ENCODE measurements at regions not wholly inside any gene's neighbourhood (a gene's known extent, or its start where the extent isn't known, plus 50 kb on each side); places are given as distances from the start of the nearest gene placed in this dataset.

DNA sequence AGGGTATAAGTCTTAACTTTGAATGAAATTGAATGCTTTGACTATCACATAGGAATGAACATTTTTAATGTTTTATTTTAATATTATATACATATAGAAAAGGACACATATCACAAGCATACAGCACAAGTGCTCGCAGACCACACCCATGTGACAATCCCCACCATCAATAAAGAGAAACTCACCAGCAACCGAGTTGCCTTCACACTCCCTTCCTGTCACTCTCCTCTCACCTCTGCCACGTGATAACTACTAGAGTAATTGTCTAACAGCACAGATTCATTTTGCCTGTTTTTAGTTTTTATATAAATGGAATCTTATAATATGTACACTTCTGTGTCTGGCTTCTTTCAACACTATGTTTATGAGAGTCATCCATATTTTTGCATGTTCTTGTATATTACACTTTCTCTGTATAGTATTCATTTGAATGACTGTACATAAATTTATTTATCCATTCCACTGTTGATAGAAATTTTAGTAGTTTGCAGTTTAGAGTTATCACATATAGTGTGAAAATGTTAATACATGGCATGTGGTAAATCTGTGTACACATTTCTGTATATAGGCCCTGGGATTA lies 304.9 kb upstream of the DUSP10 start:
- H3K4me3 ChIP-seq (ENCODE audit: low read depth, low read length): no peak overlapping the region

DNA sequence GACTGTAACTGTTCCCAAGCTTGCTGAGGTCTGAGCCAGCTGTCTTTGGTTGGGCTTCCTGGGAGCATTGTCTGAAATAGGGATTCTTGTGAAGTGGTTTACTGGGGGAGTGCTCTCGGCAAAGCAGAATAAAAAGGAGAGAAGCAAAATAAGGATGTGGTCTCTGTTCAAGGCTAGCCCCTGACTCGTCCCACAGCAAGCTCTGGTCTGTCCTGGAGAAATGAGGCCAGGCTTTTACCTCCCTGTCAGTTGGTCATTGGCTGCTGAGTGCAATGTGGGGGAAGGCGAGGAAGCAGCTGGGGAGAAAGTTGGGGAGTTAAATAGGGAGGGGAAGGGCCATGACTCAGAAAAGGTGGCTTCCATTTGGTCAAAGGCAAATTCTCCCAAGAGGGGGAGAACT lies 303.9 kb upstream of the DUSP10 start:
- no peak overlapping the region for H3K4me3 ChIP-seq (ENCODE audit: low read depth, low read length)

- H3K4me3 ChIP-seq (ENCODE audit: low read depth, low read length): no peak overlapping the region
Measured at GRCh38 chr1:222045236-222045635, 303.3 kb upstream of the DUSP10 start.

DNA sequence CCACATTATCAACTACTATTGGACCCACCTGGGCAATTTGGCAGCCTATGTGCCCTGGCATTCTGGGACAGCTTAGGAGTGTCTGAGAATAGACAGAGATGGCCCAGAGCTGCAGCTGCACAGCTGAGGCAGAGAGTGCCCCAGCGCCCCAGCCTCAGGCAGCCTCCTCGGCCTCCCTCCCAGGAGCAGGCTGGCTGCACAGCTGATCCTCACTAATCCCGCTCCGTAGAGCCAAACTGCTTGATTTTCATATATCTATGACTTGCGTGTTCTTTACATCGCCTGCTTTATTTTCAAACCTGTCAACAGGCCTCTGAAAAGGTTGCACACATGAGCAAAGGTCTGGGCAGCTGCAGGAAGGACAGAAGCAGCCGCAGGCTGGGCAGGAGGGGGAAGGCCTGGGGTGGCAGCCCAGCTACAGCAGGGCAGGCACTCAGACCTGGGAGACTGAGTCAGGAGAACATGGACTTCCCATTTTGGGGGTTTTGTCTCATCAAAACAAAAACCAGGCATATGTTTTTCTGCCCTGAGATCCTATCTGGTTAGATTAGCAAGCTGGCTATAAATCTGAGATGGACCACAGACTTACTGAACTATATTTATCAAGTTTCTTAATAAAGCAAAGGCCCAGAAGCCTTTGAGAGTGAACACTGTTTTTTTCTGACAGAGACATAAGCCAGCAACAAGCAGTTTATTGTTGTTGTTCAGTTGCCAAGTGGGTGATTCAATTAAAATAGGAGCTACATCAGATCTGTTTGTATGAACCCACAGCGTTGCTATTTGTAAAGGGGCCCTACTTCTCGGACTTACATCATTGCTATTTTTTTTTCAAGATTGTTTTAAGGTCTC lies 301.8 kb upstream of the DUSP10 start:
- H3K4me3 ChIP-seq (ENCODE audit: low read depth, low read length): no peak overlapping the region

- H3K4me3 ChIP-seq (ENCODE audit: low read depth, low read length): no peak overlapping the region
Measured at GRCh38 chr1:222042120-222042519, 300.2 kb upstream of the DUSP10 start.

DNA sequence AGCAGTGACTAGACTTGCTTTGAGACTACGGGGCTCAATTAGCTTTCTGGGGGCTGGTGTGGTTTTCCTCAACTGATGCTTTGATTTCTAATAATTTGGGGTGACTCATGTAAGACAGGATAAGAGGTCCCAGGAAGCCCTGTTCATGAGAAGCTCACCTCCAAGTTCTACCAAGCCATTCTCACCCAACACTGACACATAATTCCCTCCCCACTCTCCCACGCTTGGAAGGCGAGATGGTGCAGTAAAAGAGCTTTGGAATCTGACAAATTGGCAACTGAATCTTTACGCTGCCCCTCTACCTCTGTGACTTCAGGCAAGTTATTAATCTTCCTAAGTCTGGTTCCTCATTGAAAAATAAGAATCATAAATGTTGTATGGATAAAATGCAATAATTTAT lies 299.1 kb upstream of the DUSP10 start:
- no peak overlapping the region for H3K4me3 ChIP-seq (ENCODE audit: low read depth, low read length)

- H3K4me3 ChIP-seq (ENCODE audit: low read depth, low read length): no peak overlapping the region
Measured at GRCh38 chr1:222040121-222040805, 298.4 kb upstream of the DUSP10 start.

DNA sequence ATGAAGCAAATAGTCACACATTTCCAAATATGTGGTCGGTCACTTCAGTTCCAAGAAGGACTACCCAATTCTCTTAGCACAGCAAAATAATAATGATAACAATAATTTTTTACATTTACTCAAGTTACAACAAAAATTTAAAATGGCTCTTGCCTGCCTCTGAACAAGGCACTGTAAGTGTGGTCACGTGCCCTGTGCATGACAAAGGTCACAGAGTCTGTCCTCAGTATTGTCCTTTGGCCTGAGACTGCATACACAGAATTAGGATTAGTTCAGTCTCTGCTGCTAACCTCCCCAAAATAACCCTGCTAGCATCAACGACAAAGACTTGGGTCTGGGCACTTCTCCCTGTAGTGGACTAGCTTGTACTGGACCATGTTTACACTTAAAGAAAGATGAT lies 297.1 kb upstream of the DUSP10 start:
- no peak overlapping the region for H3K4me3 ChIP-seq (ENCODE audit: low read depth, low read length)

DNA sequence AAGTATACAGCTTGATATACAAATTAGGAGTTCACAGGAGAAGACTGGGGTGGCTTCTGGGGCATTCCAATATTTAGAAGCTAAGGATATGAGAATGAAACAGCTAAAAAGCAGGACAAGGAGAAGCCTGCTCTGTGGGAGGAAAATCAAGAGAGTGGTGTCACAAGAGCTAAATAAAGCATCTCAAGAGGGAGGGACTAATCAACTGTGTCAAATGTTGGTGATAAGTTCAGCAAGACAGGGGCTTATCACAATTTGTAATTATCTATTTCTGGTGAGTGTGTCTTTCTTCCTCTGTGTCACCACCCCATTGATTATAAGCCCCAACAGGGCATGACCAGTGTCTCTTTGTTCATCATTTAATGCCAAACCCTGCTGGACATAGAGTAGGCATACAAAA lies 295.8 kb upstream of the DUSP10 start:
- H3K4me3 ChIP-seq (ENCODE audit: low read depth, low read length): no peak overlapping the region

- H3K4me3 ChIP-seq (ENCODE audit: low read depth, low read length): no peak overlapping the region
Measured at GRCh38 chr1:222034790-222035189, 292.9 kb upstream of the DUSP10 start.

DNA sequence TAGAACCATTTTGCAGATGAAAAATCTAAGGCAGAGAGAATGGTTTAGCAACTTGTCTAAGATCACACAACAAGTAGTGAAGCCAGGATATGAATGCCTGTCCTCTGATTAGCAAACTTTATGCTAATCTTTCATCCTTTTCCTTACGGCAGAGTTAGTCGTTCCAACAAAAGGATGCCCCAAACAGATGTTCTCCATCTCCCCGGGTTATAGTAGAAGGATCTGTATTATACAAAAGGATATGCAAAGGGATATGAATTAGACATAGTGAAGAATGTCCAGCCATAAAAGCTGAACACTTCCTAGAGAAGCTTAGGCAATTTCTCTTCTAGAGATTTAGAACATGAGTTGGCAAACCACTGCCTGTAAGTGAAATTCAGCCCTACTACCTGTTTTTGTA lies 291.6 kb upstream of the DUSP10 start:
- no peak overlapping the region for H3K4me3 ChIP-seq (ENCODE audit: low read depth, low read length)

- no peak overlapping the region for H3K4me3 ChIP-seq (ENCODE audit: low read depth, low read length)
Measured at GRCh38 chr1:222031318-222031717, 289.4 kb upstream of the DUSP10 start.

GRCh38 chr1:222028676-222029075 lies 286.8 kb upstream of the DUSP10 start:
- H3K4me3 ChIP-seq (ENCODE audit: low read depth, low read length): no peak overlapping the region

DNA sequence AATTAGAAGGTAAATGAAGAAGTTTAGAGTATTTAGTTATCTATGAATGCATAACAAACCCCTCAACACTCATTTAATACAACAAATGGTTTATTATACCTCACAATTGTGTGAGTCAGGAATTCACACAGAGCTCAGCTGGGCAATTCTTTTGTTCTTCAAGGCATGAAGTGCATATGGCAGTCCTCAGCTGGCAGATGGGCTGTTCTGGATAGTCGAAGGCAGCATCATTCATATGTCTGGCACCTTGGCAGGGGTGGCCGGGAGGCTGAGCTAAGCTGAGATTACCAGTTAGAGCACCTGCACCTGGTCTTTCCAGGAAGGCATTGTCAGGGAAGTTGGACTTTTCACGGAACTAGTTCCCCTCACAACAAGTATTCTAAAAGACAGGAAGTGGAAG lies 286.2 kb upstream of the DUSP10 start:
- no peak overlapping the region for H3K4me3 ChIP-seq (ENCODE audit: low read depth, low read length)

GRCh38 chr1:222026280-222026679 lies 284.4 kb upstream of the DUSP10 start:
- no peak overlapping the region for H3K4me3 ChIP-seq (ENCODE audit: low read depth, low read length)

- H3K4me3 ChIP-seq (ENCODE audit: low read depth, low read length): no peak overlapping the region
Measured at GRCh38 chr1:222023025-222023424, 281.1 kb upstream of the DUSP10 start.

- H3K4me3 ChIP-seq (ENCODE audit: low read depth, low read length): no peak overlapping the region
Measured at GRCh38 chr1:222021129-222021528, 279.2 kb upstream of the DUSP10 start.

- no peak overlapping the region for H3K4me3 ChIP-seq (ENCODE audit: low read depth, low read length)
Measured at GRCh38 chr1:222020553-222020952, 278.7 kb upstream of the DUSP10 start.

DNA sequence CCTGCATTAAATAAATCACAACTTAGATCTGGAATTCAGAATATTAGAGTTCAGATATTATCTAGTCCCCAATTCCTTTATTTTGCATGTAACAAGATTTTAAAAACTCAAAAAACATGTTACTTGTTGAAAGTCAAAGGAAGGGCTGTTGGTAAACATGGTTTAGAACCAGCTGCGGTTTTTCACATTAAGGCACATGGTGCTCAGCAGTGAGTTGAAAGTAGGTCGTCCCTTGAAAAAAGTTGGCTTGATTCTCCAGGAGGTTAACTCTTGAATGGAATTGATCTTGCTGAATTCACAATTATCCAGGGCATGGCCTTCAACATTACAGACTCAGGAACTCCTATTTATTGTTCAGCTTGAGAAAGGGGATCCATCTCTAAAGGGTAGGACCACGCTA lies 277.1 kb upstream of the DUSP10 start:
- no peak overlapping the region for H3K4me3 ChIP-seq (ENCODE audit: low read depth, low read length)

DNA sequence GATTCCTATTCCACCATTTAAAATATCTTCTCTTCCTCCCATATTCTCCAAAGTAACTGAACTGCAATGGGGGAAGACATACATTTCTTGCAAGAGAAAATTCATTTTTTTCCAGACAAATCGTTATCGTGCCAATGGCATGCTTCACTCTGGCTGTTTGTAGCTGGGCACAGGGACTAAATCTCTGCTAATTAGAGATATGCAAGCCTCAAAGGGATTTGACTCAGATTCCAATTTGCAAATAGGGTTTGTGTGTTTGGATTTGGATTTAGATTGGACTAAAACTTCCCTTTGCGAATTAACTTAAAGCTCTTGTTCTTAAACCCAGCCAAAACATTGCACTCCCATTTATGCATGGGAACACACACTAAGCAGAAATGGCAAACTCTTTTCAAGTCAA lies 276.2 kb upstream of the DUSP10 start:
- no peak overlapping the region for H3K4me3 ChIP-seq (ENCODE audit: low read depth, low read length)

DNA sequence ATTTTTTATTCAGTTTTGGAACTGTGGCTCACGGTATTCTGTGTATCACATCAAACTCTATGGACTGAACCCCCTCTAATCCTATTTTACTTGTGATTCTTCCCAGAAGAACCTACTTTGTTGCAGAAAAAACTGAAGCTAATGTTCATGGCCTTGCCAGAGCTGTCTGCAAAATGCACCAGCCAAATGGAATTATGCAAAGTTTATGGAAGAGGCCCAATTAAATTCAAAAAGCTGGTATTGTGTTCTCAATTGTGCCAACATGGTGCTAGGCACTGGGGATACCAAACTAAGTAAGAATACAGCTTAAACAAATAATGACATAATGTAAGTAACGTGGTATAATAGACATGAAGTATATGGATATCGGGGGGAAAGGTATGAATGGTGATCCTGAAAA lies 273.8 kb upstream of the DUSP10 start:
- H3K4me3 ChIP-seq (ENCODE audit: low read depth, low read length): no peak overlapping the region

DNA sequence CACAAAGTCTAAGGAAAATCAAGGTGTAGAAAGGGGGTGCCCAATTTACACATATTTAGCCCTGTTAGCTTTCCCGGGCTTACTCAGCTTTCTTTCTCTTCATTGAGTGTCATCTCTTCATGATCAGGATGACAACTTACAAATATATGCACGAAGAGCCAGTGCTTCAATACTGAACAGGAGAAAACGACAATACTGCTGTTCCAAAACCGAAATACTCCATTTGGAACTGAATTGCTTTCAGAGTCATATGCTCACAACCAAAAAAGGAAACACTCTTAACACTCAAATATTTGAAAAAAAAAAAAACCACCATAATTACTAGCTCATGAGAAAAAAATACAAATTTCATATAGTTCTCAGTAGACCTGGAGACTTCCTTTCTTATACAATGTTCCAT lies 272.1 kb upstream of the DUSP10 start:
- no peak overlapping the region for H3K4me3 ChIP-seq (ENCODE audit: low read depth, low read length)

Measured in iPS-11a (cell line).